Caco-2 (cell line): ENCODE measurements at regions not wholly inside any gene's neighbourhood (a gene's known extent, or its start where the extent isn't known, plus 50 kb on each side); places are given as distances from the start of the nearest gene placed in this dataset.

Source experiments
- BruUV-seq: library from RNA; stranded (reverse); fragments of 400-500 nt; replicated peaks from 2 replicates; lab custom pipeline; 2021; lab: Mats Ljungman, UMichigan
- CTCF ChIA-PET: fragments of 300-600 bp; sonication (Branson Sonifier 250); formaldehyde crosslinking; loops from one replicate; lab custom pipeline; 2022; ENCODE audit warnings: antibody characterized with exemption; lab: Charles Lee
- POLR2A ChIA-PET: fragments of 300-600 bp; sonication (Branson Sonifier 250); formaldehyde crosslinking; loops from one replicate; lab custom pipeline; 2022; ENCODE audit warnings: antibody characterized with exemption; lab: Charles Lee
- DNase-seq, 2 experiments: peaks; one replicate each; pipeline versions ENCODE4 v3.0.0 to v3.0.0-alpha.2; 2020 to 2022
- H3K27me3 ChIP-seq: replicated peaks from 2 replicates; pipeline ENCODE4 v1.6.0; 2011; ENCODE audit warnings: low read length; ENCODE audit not compliant: control insufficient read depth, insufficient read depth
- H3K36me3 ChIP-seq: 2 replicates; pipeline ENCODE4 v1.5.1; 2011; ENCODE audit warnings: low read length; ENCODE audit not compliant: control insufficient read depth, insufficient read depth
- H3K4me1 ChIP-seq: fragments of 250-450 bp; sonication (Bioruptor Pico); 2 replicates; pipeline ENCODE4 v1.5.1; 2020; ENCODE audit warnings: mild to moderate bottlenecking
- H3K4me3 ChIP-seq: 2 replicates; pipeline ENCODE4 v1.5.1; 2011; ENCODE audit warnings: low read depth, mild to moderate bottlenecking, control low read depth, low read length
- H3K9me3 ChIP-seq: fragments of 250-450 bp; sonication (Bioruptor Pico); 2 replicates; pipeline ENCODE4 v1.5.1; 2020; ENCODE audit warnings: mild to moderate bottlenecking, moderate library complexity
- H3K27ac Mint-ChIP-seq: one replicate; pipeline ENCODE4 v1.8.0; 2022; ENCODE audit warnings: mixed read lengths; ENCODE audit not compliant: unreplicated experiment
- H3K27me3 Mint-ChIP-seq: one replicate; pipeline ENCODE4 v1.8.0; 2022; ENCODE audit warnings: mixed read lengths; ENCODE audit not compliant: insufficient read depth, unreplicated experiment
- H3K36me3 Mint-ChIP-seq: one replicate; pipeline ENCODE4 v1.8.0; 2022; ENCODE audit warnings: mild to moderate bottlenecking, mixed read lengths; ENCODE audit not compliant: insufficient read depth, unreplicated experiment
- H3K4me1 Mint-ChIP-seq: one replicate; pipeline ENCODE4 v1.8.0; 2022; ENCODE audit warnings: low read depth, mixed read lengths; ENCODE audit not compliant: unreplicated experiment
- H3K4me3 Mint-ChIP-seq: one replicate; pipeline ENCODE4 v1.8.0; 2022; ENCODE audit warnings: mild to moderate bottlenecking, moderate library complexity, mixed read lengths; ENCODE audit not compliant: unreplicated experiment
- H3K9me3 Mint-ChIP-seq: one replicate; pipeline ENCODE4 v1.8.0; 2022; ENCODE audit warnings: mixed read lengths; ENCODE audit not compliant: unreplicated experiment
- CTCF ChIP-seq, 2 experiments: fragments of 200-600 bp in 1 of 2; IDR thresholded peaks; 1 replicate in 1 of 2; 2 replicates in 1 of 2; pipeline versions ENCODE4 v1.5.1 to v1.8.0; 2011 to 2022; ENCODE audit warnings: antibody characterized with exemption in 1 of 2, control low read depth in 1 of 2, inconsistent platforms in 1 of 2, low read depth in 1 of 2, low read length in 1 of 2, mild to moderate bottlenecking in 1 of 2, moderate library complexity in 1 of 2; ENCODE audit not compliant: insufficient read depth in 1 of 2, severe bottlenecking in 1 of 2, unreplicated experiment in 1 of 2
- intact Hi-C: fragments of 100-400 bp; cut with micrococcal nuclease; formaldehyde crosslinking; loops from one replicate; pipeline ENCODE4 v1.10.0; 2022; ENCODE audit not compliant: unreplicated experiment

- H3K27me3 ChIP-seq, result no peaks in the 10 kb centered on the region
- Mint-ChIP-seq H3K4me3 (no peak overlapping the region), H3K9me3 (no peaks in the 10 kb centered on the region), H3K27me3 (peaks cover 3% of the 10 kb centered on the region), H3K4me1 (no peaks in the 10 kb centered on the region), H3K36me3 (no peaks in the 10 kb centered on the region), H3K27ac (no peak overlapping the region)
- H3K9me3 ChIP-seq, result peaks cover 9% of the 10 kb centered on the region
- no peaks in the 10 kb centered on the region for H3K36me3 ChIP-seq
- no peak overlapping the region for H3K4me3 ChIP-seq
- intact Hi-C loops, result no loop called here
- TF ChIP-seq CTCF (IDR thresholded peaks at IDR 0.05; ENCODE audit: insufficient read depth in 1 of 2, low read depth in 1 of 2, low read length in 1 of 2, severe bottlenecking in 1 of 2, unreplicated experiment in 1 of 2), result no peak
- ChIA-PET POLR2A (no interaction called here), CTCF (no interaction called here)
- no peak for DNase-seq
- H3K4me1 ChIP-seq, result no peaks in the 10 kb centered on the region
- no TSS peak for BruUV-seq
Measured at GRCh38 chr13:76725896-76726295, 160.3 kb downstream of the KCTD12 start.

GRCh38 chr13:76725211-76725610, 161.0 kb downstream of the KCTD12 start:
- Mint-ChIP-seq H3K4me1 (no peaks in the 10 kb centered on the region), H3K27ac (no peak overlapping the region), H3K4me3 (no peak overlapping the region), H3K27me3 (peaks cover 3% of the 10 kb centered on the region), H3K9me3 (no peaks in the 10 kb centered on the region), H3K36me3 (no peaks in the 10 kb centered on the region)
- BruUV-seq, result no TSS peak
- H3K27me3 ChIP-seq, result no peaks in the 10 kb centered on the region
- H3K4me1 ChIP-seq, result 0 out of 2 replicates have a peak, but pooled peaks cover 4% of the 10 kb centered on the region
- no peak for TF ChIP-seq CTCF (IDR thresholded peaks at IDR 0.05; ENCODE audit: insufficient read depth in 1 of 2, low read depth in 1 of 2, low read length in 1 of 2, severe bottlenecking in 1 of 2, unreplicated experiment in 1 of 2)
- H3K9me3 ChIP-seq, result peaks cover 9% of the 10 kb centered on the region
- intact Hi-C loops, result no loop called here
- no peaks in the 10 kb centered on the region for H3K36me3 ChIP-seq
- no peak overlapping the region for H3K4me3 ChIP-seq
- DNase-seq, result no peak
- POLR2A ChIA-PET, result no interaction called here
- CTCF ChIA-PET, result no interaction called here

DNA sequence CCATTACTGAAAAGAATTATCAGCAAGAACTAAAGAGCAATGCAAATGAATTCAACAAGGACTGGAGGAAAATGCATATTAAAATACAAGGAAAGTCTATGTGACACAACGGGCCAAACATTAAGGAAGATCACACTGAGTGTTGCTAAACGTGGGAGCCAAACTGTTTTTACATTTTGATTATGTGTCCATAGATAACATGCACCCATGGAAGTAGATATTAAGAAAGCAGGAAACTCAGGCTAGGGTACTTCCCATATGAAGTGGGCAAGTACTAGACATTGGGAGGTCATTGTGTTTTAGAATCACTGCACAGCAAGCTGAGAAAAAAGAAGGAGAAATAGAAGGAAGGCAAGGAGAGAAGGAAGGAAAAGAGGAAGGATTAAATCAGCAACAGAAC, 161.8 kb downstream of the KCTD12 start:
- no peak for DNase-seq
- ChIA-PET POLR2A (no interaction called here), CTCF (no interaction called here)
- no peaks in the 10 kb centered on the region for H3K27me3 Mint-ChIP-seq
- H3K4me3 Mint-ChIP-seq, result no peak overlapping the region
- H3K36me3 Mint-ChIP-seq, result no peaks in the 10 kb centered on the region
- no peaks in the 10 kb centered on the region for H3K9me3 Mint-ChIP-seq
- H3K4me3 ChIP-seq, result no peak overlapping the region
- H3K27ac Mint-ChIP-seq, result no peak overlapping the region
- no peak for TF ChIP-seq CTCF (IDR thresholded peaks at IDR 0.05; ENCODE audit: insufficient read depth in 1 of 2, low read depth in 1 of 2, low read length in 1 of 2, severe bottlenecking in 1 of 2, unreplicated experiment in 1 of 2)
- H3K4me1 Mint-ChIP-seq, result no peaks in the 10 kb centered on the region
- 0 out of 2 replicates have a peak, but pooled peaks cover 8% of the 10 kb centered on the region for H3K4me1 ChIP-seq
- no peaks in the 10 kb centered on the region for H3K36me3 ChIP-seq
- H3K9me3 ChIP-seq, result peaks cover 9% of the 10 kb centered on the region
- no peaks in the 10 kb centered on the region for H3K27me3 ChIP-seq
- BruUV-seq, result no TSS peak
- intact Hi-C loops, result no loop called here
